ENCODE measurements at regions not wholly inside any gene's neighbourhood (a gene's known extent, or its start where the extent isn't known, plus 50 kb on each side); places are given as distances from the start of the nearest gene placed in this dataset.
"Not testable (repeated sequence)": the region's sequence is repeated elsewhere in the genome, so short reads cannot be mapped to it uniquely, and the experiment has no call there.

DNA sequence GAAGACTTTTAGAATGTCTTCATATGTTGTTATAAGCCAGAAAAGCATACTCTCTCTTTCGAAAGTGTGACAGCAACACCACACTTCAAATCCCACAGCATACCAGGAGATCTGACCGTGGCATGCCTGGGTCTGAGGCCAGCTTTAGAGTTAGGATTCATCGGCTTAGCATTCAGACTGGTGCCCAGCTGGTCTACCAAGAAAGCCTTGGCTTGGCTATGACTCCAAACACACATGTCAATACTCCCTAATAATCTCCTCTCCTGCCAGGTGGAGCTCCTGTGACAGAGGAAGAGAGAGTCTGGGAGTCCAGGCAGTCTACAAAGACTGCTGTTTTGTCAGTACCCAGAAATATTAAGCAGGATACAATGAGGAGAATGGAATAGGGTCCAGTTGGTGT lies 77.1 kb upstream of the MAN1A1 start:
- DNase-seq (ENCODE audit: insufficient read length): no peak
- FAIRE-seq: no peak
- TF ChIP-seq POLR2AphosphoS5 (IDR thresholded peaks at IDR 0.05; ENCODE audit: low read depth, low read length) (no peak), TAF1 (IDR thresholded peaks at IDR 0.05; ENCODE audit: borderline replicate concordance, low read depth, low read length) (no peak), POLR2A (IDR thresholded peaks at IDR 0.05; ENCODE audit: low read depth, low read length) (no peak)

DNA sequence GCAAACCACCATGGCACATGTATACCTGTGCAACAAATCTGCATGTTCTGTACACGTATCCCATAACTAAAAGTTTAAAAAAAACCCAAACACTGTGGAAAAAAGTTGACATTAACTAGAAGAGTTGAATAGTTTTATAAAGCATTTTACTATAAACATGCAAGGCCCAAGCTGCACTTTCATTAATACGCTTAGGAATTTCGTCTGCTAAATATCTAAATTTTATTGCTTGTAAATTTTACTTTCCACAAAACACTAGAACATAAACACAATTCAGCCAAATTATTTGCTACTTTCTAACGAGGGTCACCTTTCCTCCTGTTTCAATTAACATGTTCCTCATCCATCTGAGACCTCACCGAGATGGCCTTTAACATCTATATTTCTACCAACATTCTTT lies 74.4 kb upstream of the MAN1A1 start:
- no peak for DNase-seq (ENCODE audit: insufficient read length)
- TF ChIP-seq TAF1 (IDR thresholded peaks at IDR 0.05; ENCODE audit: borderline replicate concordance, low read depth, low read length) (no peak), POLR2A (IDR thresholded peaks at IDR 0.05; ENCODE audit: low read depth, low read length) (no peak), POLR2AphosphoS5 (IDR thresholded peaks at IDR 0.05; ENCODE audit: low read depth, low read length) (no peak)
- FAIRE-seq: no peak

DNA sequence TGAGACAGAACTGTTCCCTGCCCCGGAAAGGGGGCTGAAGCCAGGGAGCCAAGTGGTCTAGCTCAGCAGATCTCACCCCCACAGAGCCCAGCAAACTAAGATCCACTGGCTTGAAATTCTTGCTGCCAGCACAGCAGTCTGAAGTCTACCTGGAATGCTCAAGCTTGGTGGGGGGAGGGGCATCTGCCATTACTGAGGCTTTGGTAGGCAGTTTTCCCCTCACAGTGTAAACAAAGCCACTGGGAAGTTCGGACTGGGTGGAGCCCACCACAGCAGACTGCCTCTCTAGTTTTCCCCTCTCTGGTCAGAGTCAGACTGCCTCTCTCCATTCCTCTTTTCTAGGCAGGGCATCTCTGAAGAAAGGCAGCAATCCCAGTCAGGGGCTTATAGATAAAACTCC lies 68.5 kb upstream of the MAN1A1 start:
- not testable (repeated sequence) for DNase-seq (ENCODE audit: insufficient read length); FAIRE-seq

DNA sequence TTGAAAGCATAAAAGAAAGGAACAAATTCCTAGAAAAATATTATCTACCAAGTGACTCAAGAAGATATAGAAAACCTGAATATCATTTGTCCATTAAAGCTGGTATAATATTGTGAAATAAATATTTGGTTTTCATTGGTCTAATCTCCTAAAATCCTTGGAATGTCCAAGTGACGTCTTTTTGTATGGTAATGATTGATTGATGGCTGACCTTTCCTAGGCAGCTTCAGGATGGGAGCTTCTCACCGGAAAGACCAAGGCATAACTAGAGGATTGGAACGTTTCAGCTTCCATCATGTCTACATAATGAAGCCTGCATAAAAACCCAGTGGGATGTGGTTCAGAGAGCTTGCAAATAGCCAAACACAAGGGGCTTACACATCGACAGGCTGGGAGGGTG lies 57.6 kb upstream of the MAN1A1 start:
- TF ChIP-seq POLR2A (IDR thresholded peaks at IDR 0.05; ENCODE audit: low read depth, low read length) (no peak), TAF1 (IDR thresholded peaks at IDR 0.05; ENCODE audit: borderline replicate concordance, low read depth, low read length) (no peak), POLR2AphosphoS5 (IDR thresholded peaks at IDR 0.05; ENCODE audit: low read depth, low read length) (no peak)
- DNase-seq (ENCODE audit: insufficient read length) (no peak), FAIRE-seq (no peak)

DNA sequence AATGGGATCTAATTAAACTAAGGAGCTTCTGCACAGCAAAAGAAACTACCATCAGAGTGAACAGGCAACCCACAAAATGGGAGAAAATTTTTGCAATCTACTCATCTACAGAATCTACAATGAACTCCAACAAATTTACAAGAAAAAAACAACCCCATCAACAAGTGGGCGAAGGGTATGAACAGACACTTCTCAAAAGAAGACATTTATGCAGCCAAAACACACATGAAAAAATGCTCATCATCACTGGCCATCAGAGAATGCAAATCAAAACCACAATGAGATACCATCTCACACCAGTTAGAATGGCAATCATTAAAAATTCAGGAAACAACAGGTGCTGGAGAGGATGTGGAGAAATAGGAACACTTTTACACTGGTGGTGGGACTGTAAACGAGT lies 55.6 kb upstream of the MAN1A1 start:
- not testable (repeated sequence) for FAIRE-seq

More for the DNA sequence above, 55.6 kb upstream of the MAN1A1 start:
- DNase-seq (ENCODE audit: insufficient read length): not testable (repeated sequence)
